Esophagus squamous epithelium (tissue), 5 donors: ENCODE measurements at regions not wholly inside any gene's neighbourhood (a gene's known extent, or its start where the extent isn't known, plus 50 kb on each side); places are given as distances from the start of the nearest gene placed in this dataset.

Experiments
- DNase-seq: peaks from one replicate; lab custom pipeline; 2025; lab: John Stamatoyannopoulos, UW
- H3K27ac ChIP-seq, 4 donors: fragments of 200-600 bp; sonication (generic); one replicate each; pipeline ENCODE4 v1.5.1; 2016 to 2019; ENCODE audit warnings: mild to moderate bottlenecking in 1 of 4
- H3K27me3 ChIP-seq, 4 donors: fragments of 200-600 bp; sonication (generic); 1 replicate in 3 of 4; 2 replicates in 1 of 4; pipeline versions ENCODE4 v1.5.1 to v1.6.0; 2017 to 2021; ENCODE audit warnings: antibody characterized with exemption in 1 of 4
- H3K36me3 ChIP-seq, 3 donors: fragments of 200-600 bp; sonication (generic); one replicate each; pipeline ENCODE4 v1.5.1; 2016 to 2019
- H3K4me1 ChIP-seq, 3 donors: fragments of 200-600 bp; sonication (generic); one replicate each; pipeline ENCODE4 v1.5.1; 2017 to 2019
- H3K4me3 ChIP-seq, 4 donors: fragments of 200-600 bp; sonication (generic); 1 replicate in 3 of 4; 2 replicates in 1 of 4; pipeline ENCODE4 v1.5.1; 2016 to 2019; ENCODE audit warnings: mild to moderate bottlenecking in 2 of 4, moderate library complexity in 1 of 4
- H3K9me3 ChIP-seq, 3 donors: fragments of 200-600 bp; sonication (generic); one replicate each; pipeline ENCODE4 v1.5.1; 2016 to 2019
- POLR2A ChIP-seq, 4 donors: fragments of 450-650 bp; IDR thresholded peaks; one replicate each; pipeline ENCODE4 v1.6.1; 2017; ENCODE audit warnings: antibody characterized with exemption in 4 of 4, mild to moderate bottlenecking in 4 of 4, moderate library complexity in 3 of 4
- WGBS, 2 donors: methylation state at CpG; one replicate each; pipeline ENCODE4 v1.1.5; 2018; 5-methylcytosine and 5-hydroxymethylcytosine counted together
- intact Hi-C: fragments of 100-400 bp; cut with DNase I; formaldehyde crosslinking; loops from one replicate; pipeline ENCODE4 v1.15.0; 2022
- TF ChIP-seq, protein P1 (sequence below), 6 experiments: fragments of 450-650 bp in 4 of 6; fragments of 200-600 bp in 2 of 6; sonication (generic) in 2 of 6; IDR thresholded peaks; one replicate each; pipeline ENCODE4 v1.5.1; 2016 to 2019; ENCODE audit warnings: antibody characterized with exemption in 6 of 6, mild to moderate bottlenecking in 4 of 6, moderate library complexity in 4 of 6
- donor health status: DM: yes; HTN: yes; CAD: no.

DNA sequence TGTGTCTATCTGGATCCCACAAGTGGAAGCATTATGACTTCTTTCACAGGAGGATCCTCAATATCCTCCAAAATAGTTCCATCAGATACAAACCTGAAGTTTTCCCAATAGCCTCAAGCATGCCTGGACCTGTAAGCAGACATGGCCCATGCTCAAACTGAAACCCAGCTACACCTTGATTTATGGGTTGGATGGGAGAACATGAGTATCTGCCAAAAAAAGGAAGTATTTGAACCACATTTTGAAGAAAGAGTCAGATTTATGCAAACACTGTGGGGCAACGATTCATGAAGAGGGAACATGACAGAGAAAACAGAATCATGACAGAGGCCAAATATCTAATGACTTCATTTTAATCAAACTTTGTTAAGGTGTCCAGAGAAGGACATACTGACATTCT lies 351.0 kb upstream of the NFIA start:
- H3K9me3 ChIP-seq, result no peaks in the 10 kb centered on the region
- H3K27me3 ChIP-seq, result no peaks in the 10 kb centered on the region
- no peaks in the 10 kb centered on the region for H3K4me1 ChIP-seq
- DNase-seq, result no peak
- intact Hi-C loops, result no loop called here
- no peak for TF ChIP-seq POLR2A (IDR thresholded peaks at IDR 0.05)
- TF ChIP-seq, protein P1, sequence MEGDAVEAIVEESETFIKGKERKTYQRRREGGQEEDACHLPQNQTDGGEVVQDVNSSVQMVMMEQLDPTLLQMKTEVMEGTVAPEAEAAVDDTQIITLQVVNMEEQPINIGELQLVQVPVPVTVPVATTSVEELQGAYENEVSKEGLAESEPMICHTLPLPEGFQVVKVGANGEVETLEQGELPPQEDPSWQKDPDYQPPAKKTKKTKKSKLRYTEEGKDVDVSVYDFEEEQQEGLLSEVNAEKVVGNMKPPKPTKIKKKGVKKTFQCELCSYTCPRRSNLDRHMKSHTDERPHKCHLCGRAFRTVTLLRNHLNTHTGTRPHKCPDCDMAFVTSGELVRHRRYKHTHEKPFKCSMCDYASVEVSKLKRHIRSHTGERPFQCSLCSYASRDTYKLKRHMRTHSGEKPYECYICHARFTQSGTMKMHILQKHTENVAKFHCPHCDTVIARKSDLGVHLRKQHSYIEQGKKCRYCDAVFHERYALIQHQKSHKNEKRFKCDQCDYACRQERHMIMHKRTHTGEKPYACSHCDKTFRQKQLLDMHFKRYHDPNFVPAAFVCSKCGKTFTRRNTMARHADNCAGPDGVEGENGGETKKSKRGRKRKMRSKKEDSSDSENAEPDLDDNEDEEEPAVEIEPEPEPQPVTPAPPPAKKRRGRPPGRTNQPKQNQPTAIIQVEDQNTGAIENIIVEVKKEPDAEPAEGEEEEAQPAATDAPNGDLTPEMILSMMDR (IDR thresholded peaks at IDR 0.05), result no peak
- H3K4me3 ChIP-seq, result no peak overlapping the region
- no peak overlapping the region for H3K27ac ChIP-seq
- WGBS, 2 donors, result 23 to 25% methylated on average over 1 of the region's 1 CpG
- H3K36me3 ChIP-seq, result no peaks in the 10 kb centered on the region

DNA sequence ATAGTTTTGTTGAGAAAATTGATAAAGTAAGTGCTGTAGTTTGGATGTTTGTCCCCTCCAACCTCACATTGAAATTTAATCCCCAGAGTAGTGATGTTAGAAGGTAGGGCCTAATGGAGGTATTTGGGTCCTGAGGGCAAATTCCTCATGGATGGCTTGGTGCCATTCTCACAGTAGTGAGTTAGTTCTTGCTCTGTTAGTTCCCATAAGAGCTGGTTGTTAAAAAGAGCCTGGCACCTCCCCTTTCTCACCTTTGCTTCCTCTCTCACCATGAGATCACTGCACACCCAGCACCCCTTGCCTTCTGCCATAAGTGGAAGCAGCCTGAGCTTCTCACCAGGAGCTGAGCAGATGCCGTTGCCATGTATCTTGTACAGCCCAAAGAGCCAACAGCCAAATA lies 354.8 kb upstream of the NFIA start:
- H3K4me3 ChIP-seq, result no peak overlapping the region
- no peaks in the 10 kb centered on the region for H3K36me3 ChIP-seq
- H3K9me3 ChIP-seq, result no peaks in the 10 kb centered on the region
- intact Hi-C loops, result no loop called here
- H3K27me3 ChIP-seq, result no peaks in the 10 kb centered on the region
- TF ChIP-seq, protein P1 (IDR thresholded peaks at IDR 0.05), result no peak
- no peak for TF ChIP-seq POLR2A (IDR thresholded peaks at IDR 0.05)
- no peak for DNase-seq
- 62 to 69% methylated on average over 1 of the region's 1 CpG for WGBS, 2 donors
- no peak overlapping the region for H3K27ac ChIP-seq
- no peaks in the 10 kb centered on the region for H3K4me1 ChIP-seq

DNA sequence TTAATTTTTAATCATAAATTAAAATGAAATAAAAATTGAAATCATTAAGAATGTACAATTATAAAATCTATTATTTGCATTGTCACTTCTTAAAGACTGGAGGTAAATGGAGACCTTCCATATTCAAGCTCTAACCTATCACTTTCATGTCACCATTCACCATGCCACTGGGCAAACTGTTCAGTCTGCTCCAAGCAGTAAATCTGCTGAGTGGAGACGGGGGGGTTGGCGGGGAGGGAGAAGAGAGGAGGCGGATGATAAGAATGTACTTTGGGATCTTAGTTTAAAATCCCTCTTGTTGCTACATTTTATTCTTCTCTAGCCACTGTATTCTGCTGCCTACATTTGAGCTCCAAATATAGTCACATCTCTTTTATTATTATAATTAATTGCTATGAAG lies 365.9 kb upstream of the NFIA start:
- Histone ChIP-seq H3K27me3 (no peaks in the 10 kb centered on the region), H3K4me3 (no peak overlapping the region), H3K27ac (no peak overlapping the region), H3K36me3 (no peaks in the 10 kb centered on the region), H3K4me1 (no peaks in the 10 kb centered on the region), H3K9me3 (no peaks in the 10 kb centered on the region)
- TF ChIP-seq, protein P1 (IDR thresholded peaks at IDR 0.05), result no peak
- TF ChIP-seq POLR2A (IDR thresholded peaks at IDR 0.05), result no peak
- WGBS, 2 donors, result 74 to 79% methylated on average over 3 of the region's 3 CpGs
- intact Hi-C loops, result no loop called here
- DNase-seq, result no peak

DNA sequence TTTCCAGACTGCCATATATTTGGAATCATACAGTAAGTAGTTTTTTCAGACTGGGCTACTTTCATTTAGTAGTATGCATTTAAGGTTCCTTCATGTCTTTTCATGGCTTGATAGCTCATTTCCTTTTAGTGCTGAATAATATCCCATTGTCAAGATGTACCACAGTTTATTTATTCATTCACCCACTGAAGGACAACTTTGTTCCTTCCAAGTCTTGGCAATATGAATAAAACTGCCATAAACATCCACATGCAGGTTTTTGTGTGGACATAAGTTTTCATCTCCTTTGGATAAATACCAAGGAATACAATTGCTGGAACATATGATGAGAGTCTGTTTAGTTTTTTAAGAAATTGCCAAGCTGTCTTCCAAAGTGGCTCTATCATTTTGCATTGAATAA lies 366.4 kb upstream of the NFIA start:
- Histone ChIP-seq H3K36me3 (no peaks in the 10 kb centered on the region), H3K27me3 (no peaks in the 10 kb centered on the region), H3K4me1 (no peaks in the 10 kb centered on the region), H3K9me3 (no peaks in the 10 kb centered on the region), H3K4me3 (no peak overlapping the region), H3K27ac (no peak overlapping the region)
- no peak for TF ChIP-seq POLR2A (IDR thresholded peaks at IDR 0.05)
- TF ChIP-seq, protein P1 (IDR thresholded peaks at IDR 0.05), result no peak
- no peak for DNase-seq
- intact Hi-C loops, result no loop called here

DNA sequence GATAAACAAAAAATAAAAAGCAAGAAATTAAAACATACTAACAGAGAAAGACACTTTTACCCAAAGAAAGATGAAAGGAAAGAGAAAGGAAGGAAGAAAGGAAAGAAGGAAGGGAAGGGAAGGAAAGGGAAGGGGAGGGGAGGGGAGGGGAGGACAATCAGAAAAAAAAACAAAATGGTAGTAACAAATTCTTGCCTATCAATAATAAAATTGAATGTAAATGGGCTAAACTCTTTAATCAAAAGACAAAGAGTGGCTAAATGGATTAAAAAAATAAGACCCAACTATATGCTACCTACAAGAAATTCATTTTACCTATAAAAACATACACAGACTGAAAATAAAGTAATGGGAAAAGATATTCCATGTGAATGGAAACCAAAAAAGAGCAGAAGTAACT lies 372.9 kb upstream of the NFIA start:
- H3K27me3 ChIP-seq, result no peaks in the 10 kb centered on the region
- TF ChIP-seq POLR2A (IDR thresholded peaks at IDR 0.05), result no peak
- TF ChIP-seq, protein P1 (IDR thresholded peaks at IDR 0.05), result no peak
- intact Hi-C loops, result no loop called here

More for the DNA sequence above, 372.9 kb upstream of the NFIA start:
- H3K4me3 ChIP-seq, result no peak overlapping the region
- no peaks in the 10 kb centered on the region for H3K36me3 ChIP-seq
- H3K27ac ChIP-seq, result no peak overlapping the region
- H3K4me1 ChIP-seq, result no peaks in the 10 kb centered on the region
- no peaks in the 10 kb centered on the region for H3K9me3 ChIP-seq
- no peak for DNase-seq
